Activated CD4-positive, alpha-beta T cell treated with anti-CD3 and anti-CD28 coated beads, Interleukin-10, Interleukin-2, amounts not matched to agents 100 ng/mL and 50 ng/mL, durations not matched to agents 16 hours and 8 hours (primary cell): ENCODE measurements at regions not wholly inside any gene's neighbourhood (a gene's known extent, or its start where the extent isn't known, plus 50 kb on each side); places are given as distances from the start of the nearest gene placed in this dataset.

ENCODE experiments used
- DNase-seq: peaks from one replicate; pipeline ENCODE4 v3.0.0-alpha.2; 2020

DNA sequence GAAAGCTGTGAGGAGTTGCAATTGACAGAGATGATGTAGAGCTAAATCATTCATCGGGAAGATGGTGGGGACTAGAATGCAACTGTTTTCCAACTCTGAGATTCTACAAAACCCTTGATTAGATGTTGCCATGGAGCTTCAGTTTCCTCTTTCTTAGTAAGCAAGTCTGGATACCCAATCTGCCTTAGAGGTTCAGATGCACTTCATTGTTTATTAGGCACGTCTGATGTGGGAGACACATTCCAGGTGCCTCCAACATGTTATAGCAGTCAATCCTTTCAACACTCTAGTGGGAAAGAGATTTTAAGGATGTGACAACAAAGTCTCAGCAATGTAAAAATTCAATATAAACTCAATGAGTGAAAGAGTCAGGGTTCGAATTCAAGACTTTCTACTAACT is 291.3 kb upstream of the PHYHIPL start:
- no peak for DNase-seq

DNA sequence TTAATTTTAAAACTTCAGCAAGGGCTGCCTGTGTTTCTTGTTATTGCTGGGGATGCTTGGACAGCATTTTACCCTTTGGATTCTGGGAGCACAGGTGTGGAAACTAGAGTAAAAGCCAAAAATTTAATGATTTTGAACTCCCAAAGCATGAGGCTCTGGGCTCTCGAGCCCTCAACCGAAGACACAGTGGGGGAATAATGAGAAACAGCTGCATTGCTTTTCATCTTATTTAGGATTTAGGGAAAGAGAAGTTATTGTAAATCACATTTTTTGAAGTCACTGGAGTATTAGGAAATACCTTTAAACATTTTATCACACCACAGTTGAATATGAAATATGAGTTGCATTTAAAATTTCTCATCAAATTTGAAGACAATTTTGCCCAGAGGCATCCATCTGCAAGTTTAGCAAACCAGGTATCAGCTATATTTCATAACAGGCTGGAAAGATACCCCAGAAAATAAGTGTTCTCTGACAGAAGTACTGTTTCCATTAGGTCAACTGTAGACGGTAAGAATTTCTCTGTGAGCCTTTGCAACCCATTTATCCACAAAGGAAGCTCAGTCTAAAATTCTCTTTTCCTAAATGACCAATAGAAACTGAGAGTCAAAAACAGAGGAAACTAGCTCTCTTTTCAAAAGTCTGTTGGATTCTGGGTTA is 290.6 kb upstream of the PHYHIPL start:
- DNase-seq, result no peak

DNA sequence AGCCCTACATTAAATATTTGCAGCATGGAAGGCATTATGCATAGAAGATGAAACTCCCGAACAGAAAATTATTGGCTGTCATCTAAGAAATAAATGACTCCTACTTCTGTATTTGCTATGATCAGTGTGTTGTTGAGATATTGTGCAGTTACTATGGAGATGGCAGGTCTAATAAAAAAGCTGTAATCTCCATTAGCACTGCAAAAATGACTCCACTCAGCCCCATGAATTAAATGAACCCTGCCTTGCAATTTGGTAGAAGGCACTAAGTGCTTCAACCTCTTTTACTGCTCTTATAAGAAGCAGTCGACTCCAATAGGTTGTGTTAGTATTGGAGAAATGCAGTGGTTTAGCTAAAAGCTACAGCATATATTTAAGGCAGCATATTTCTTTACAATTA is 290.0 kb upstream of the PHYHIPL start:
- no peak for DNase-seq

DNA sequence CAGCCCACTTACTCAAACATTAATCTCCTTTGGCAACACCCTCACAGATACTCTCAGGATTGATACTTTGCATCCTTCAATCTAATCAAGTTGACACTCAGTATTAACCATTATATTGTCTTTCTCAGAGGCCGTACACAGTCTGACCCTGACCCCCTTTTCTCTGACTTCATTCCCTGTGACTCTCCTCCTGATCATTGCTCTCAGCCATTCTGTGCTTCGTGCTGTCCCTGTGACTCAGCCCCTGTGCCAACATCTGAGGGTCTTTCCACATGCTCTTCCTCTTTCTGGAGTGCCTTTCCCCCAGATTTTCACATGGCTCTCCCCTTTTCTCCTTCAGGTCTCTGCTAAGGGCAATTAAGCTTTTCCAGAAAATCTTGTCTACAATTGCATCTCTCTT is 289.0 kb upstream of the PHYHIPL start:
- DNase-seq, result no peak

DNA sequence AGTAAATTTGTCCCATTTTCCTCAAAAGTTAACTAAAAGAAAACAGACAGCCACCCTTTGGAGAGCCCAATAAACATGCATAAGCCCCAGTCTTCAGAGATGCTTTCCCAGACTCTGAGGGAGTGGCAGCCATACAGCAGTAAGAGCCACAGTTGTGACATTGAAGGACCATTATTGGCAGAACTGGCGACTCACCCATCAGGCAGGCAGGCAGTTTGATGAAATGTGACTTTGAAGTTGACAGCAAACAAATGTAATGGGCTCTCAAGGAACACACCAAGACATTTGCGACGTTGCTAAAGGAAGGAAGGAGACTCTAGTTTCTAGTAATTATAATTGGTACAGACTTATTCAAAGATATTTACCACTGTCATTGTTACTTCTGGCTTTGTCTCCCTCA is 287.5 kb upstream of the PHYHIPL start:
- no peak for DNase-seq

DNA sequence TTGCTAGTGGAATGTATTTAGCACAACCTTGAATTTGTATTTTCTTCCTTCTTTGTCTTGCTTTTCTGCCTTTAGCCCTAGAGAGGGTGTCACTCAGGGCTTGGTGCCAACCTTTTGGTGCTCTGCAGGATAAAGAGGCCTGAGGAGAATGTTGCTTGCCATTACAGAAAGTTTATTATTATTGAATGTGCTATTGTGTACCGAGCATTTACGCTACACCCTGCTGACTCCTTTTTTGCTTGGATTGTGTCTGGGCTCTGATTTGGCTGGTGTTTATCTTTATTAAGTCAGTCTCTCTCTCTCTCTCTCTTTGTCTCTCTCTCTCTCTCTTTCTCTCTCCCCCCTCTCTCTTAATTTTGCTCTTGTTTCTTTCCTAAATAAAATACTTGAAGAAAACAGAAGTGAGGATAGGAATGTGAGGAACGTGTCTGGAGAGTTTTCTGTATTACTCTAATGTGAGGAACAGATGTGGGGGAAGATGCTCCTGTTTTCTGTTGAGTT is 284.4 kb upstream of the PHYHIPL start:
- DNase-seq, result no peak

DNA sequence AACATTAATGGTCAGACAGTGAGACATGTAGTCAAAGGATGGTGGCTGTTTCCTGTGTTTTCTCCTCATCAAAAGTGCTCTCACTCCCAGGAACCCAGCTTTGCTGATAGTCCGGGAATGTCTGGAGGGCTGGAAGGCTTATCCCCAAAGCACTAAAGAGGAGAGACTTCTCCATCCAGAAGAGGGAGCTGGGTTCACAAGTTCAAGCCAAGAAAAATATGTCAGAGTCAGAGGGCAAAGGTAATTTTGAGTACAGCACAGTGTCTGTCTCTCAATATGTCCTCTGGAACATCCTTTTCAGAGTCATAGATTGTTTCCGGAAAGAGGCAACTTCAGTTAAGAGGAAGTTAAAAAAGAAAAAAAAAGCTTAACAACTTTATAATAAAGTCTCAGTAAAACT is 281.5 kb upstream of the PHYHIPL start:
- DNase-seq, result no peak

DNA sequence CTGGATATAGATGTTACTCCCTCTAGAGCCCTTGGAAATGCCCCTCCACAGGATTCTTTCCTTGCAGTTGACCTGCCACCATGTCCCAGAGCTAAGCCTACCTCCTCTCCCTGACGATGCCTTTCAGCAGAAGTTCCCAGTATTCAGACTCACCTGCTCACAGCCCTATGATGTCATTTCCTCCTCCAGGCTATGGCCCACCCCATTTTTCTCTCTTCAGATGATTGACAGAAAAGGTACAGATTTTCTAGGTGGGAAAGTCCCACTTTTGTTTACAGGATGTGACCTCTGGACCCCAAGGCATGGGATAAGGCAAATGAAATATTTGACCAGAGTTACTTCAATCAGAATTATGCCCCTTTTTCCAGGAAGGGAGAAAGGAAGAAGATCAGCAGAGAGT is 280.2 kb upstream of the PHYHIPL start:
- DNase-seq, result no peak

DNA sequence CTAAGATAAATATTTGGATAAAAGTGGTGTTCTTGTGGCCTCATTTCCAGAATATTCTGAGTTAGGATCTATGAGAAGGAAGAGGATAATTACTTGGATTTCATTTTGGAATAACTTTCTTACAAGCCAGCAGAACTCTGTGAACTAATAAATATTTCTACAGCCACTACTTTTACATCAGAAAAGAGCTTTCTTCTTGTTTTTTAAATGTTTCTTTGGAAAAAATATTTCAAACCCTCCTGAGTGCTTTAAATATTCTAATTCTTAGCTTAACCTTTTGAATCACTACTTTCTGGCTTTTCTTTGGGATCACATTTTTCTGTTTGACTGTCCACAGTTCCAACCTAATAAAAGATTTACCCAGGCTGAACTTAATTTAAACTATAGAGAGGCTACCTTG is 279.2 kb upstream of the PHYHIPL start:
- no peak for DNase-seq

DNA sequence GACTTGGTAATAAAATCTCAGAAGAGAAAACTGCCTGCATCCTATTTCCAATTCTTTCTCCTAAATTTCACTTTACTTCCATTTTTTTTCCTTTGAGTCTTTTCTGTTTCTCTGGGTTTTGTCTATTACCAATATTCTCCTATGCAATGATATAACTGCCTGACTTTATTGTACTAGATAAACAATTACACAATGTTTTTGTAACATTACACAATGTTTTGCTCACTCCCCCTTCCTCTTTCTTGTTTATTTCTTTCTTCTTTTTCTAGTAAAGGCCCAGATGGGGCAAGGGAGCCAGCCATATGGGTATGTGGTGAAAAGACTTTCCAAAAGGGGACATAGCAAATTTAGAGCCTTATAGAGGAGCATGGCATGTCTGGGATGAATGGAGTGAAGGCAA is 278.7 kb upstream of the PHYHIPL start:
- DNase-seq, result no peak

DNA sequence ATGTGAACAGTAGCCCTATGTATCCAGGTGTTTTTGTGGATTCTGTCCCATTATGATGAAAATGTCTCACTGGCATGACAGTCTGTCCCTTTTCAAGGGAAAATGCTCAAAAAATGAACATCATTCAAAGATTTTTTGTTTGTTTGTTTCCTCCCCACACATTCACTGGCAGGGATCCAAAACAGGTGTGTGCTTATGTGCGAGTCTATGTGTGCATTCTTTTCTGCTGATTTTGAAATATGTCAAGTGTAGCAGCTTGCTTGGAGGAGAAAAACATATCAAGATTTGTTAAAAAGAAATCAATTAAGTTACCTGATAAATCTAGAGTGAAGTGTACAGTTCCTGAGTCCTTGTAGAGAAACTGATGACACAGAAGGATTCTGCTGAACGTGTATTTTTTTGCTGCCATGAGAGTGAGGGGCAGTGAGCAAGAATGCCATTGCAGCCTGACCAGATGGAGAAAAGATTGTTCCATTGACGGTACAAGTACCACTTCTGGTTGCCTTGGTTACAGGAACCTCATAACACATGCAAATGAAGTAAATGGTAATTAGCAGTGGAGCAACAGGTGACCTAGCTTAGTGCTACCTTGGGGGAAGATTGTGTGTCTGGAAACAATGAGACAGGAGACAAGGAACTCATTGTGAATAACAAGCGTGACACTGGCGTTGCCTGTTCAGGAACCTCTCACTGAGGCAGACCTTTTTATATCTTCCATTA is 277.4 kb upstream of the PHYHIPL start:
- no peak for DNase-seq

DNA sequence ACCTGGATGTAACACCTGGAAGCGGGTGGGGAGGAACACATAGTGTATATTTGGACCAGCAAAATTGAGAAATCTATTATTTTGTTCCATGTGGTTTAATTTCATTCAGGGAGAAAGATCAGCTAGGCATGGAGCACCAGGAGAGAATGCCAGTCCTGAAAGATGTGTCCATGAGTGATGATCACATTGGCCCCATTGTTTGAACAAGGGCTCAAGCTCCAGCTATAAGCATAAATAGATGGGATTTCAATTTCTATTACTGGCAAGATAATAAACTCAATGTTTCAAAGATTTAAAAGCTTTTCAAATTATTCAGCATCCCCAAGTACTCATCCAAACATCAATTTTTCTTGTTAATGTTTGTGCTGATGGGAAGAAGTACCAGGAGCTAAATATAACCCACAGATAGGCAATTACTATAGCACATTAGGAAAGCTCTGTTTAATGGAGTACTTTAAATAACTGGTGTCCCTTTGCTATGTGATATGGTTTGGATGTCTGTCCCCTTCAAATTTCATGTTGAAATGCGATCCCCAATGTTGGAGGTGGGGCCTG is 275.3 kb upstream of the PHYHIPL start:
- DNase-seq, result no peak

DNA sequence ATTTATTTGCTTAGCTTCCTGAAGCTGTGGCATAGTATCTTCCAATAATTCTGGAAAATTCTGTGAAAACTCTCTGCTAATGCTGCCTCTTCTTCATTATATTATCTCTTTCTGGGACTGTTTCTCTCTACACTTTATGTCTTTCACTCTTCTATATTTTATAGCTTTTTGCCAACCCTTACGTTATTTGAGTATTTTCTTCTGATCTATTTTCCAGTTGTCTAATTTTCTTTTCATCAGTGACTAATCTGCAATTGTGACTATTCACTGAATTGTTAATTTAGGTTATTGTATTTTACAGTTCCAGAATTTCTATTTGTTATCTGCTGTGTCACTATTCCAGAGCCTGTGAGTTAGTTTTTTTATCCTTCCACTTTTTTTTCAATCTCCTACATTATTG is 273.4 kb upstream of the PHYHIPL start:
- no peak for DNase-seq

DNA sequence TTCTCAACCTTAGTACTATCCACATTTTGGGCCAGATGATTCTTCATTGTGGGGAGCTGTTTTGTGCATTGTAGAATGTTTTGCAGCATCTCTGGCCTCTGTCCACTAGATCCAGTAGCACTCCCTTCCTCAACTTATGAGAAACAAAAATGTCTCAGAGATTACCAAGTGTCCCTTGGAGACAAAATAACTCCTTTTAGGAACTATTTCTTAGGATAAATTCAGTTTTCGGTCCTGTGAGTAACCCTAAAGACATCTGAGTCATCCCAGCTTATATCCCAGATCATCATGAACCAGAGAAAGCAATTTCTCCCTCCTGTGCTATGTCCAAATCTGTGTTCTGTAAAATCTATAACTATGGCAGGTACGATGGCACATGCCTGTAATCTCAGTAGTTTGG is 266.6 kb upstream of the PHYHIPL start:
- no peak for DNase-seq

DNA sequence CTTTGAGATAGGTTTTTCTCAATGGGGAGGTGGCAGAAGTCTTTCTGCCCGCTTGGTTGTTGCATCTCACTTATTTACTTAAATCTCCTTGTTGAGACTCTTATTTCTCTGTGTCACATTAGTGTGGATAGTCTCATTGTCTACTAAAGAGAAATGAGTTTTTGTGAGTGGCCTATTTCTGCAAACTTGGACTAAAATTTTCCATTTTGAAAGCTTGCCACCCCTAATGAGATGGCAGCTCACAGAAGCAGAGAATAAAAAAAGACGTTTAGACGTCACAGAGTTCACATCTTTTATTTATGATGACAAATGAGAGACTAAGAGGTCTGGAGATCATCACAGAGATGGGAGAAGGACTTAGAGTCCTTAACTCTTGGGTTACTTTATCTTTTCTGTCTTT is 262.7 kb upstream of the PHYHIPL start:
- DNase-seq, result no peak

DNA sequence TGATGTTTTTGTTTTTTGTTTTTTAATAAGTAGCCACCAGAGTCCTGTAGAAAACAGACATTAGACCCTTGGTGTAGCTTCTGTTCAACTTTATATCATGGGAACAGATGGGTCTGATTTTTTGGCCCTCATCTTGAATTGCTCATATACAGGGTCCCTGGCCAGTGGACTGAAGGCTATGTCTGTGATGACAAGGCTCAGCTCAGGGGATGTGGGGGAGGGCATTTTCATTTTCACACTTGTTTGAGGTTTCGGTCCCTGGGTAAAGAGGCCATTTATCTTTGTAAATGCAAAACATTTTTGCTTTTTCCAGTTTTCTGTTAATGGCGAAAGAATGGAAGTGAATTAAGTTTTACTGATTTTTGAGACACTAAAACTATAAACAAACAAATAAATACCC is 257.6 kb upstream of the PHYHIPL start:
- DNase-seq, result no peak

DNA sequence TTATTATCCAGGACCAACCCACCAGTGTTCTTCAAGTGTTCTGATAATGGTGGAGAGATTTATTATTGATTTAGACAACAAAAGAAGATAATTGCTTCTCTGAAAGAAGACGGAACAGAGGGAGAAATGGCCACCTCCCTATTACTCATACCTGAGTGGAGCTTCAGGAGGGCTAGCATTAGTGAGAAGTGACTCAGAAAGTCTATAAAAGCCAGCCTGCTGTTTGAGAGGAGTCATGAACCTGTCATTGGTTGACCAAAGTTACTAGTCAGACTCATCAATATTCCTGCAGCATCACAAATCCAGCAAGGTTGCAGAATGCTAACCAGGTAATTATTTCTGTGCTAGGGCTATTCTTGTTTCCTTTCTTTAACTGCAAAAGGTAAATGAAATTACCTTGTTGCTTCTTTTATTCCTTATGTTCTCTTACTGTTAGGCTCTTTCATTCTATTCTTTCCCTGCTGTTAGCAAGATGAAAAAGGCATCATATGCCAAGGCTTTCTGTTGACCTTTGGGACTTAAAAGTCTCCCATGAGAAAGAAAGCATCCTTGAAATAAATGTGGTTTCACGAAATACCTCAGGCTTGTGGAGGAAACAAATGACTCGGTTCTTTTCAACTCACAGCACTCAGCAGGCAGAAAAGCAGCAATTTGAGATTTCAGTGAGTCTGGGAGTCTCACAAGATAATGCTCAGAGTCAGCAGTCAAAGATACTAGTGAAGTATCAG is 256.4 kb upstream of the PHYHIPL start:
- no peak for DNase-seq

DNA sequence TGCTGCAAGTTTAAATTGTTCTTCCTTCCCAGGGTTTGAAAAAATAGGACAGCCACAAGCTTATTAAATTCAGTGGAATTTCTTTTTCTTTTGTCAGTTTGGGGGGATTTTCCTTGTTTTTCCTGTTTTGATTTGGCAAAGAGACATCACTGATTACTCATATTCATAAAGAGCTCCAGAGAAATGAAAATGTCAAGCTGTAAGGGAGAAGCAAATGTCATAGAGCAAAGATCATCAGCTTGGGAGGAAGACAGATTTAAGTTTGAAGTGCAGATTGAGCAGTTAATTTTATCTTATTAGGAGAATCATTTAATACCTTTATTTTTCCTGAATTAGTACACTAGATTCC is 255.8 kb upstream of the PHYHIPL start:
- DNase-seq, result no peak

DNA sequence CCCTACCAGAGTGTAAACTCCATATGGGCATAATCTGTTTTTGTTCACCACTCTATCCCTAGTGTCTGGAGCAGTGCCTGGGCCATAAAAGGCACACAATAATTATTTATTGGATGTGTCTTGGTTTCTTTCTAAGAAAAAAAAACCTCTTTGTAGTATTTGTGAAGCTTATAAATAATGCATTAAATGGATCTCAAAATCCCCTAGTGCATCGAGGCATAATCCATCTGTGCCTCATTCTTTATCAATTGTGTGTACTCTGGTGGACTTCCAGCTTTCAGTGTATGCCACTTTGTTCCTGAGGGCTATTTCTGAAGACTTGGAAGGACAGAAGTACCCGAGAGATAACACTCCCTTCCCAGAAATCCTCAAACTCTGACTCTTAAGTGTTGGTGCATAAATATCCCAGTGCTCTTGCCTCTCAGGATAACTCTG is 255.0 kb upstream of the PHYHIPL start:
- DNase-seq, result no peak

DNA sequence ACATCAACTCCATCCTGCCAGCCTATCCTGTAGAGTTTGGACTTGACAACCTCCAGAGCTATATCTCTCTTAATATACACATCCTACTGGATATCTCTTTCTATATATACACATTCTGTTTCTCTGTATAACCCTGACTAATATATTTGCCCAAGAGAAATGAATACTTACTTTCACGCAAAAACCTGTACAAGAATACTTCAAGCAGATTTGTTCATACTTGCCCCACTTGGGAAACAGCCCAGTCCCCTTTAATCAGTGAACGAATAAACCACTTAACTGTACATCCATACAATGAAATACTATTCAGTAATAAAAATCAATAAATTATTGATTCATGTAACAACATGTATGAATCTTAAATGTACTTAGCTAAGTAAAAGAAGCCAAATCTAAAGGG is 251.1 kb upstream of the PHYHIPL start:
- no peak for DNase-seq

DNA sequence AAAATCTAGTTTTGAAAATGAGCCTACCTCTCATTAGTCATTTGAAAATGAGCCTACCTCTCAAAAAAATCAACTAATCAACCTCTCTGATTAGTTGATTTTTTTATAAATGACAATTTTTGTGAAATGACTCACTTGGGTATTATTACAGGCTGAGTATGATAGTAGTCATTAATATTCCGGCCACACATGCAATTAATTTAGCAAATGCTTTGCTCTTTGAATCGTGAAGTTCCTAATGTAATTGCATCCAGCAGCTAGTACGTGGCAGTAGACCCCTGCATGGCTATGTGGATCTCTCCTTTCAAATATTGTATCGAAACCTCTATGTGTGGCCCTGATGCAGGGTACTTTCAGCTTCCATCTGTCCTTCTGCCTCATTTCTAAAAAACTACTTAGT is 245.9 kb upstream of the PHYHIPL start:
- no peak for DNase-seq

DNA sequence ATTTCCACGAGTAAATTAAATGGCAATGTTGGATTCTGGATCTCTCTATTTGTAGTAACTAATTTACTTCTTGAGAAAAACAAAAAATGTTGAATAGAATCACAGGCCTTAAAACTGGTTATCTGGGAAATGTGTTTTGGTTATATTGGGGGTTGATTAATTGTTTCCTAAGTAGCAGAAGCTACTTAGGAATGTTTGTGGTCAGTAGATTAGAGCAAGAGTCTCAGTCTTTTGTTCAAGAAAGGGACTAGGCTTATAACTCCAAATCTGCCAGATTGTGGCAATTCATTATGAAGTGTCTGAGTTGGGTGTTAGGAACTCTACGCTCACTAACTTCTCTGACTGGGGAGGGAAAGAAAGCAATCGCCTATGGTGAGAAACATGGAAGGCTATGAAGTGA is 244.3 kb upstream of the PHYHIPL start:
- DNase-seq, result no peak

DNA sequence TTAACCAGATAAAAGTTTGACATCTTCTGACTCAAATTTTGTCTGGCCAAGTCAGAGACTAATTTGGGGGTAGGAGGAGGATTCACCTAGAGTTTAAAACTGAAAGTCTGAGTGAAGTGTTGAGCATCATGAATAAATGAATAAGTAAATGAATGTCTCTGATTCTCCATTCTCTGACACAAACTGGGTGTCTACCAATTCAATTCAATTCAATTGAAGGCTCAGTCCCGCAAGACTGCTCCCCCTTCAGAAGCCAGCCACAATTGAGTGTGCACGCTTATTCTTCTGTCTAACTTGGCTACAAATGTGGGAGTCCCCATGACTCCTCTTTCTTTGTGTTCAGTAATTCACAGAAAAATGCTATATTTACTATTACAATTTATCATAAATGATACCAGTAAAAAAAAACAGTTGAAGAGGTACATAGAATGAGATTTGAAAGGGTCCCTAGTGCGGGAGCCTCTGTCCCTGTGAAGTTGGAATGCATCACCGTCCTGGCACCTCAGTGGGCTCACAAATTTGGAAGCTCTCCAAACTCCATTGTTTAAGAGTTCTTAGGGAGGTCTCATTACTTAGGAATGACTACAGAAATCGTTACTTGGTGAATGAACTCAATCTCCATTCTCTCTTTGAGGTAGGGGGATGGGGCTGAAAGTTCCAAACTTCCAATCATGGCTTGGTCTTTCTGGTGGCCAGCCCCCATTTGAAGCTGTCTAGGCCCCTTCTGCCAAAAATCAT is 243.7 kb upstream of the PHYHIPL start:
- DNase-seq, result no peak
